ENCODE measurements at regions not wholly inside any gene's neighbourhood (a gene's known extent, or its start where the extent isn't known, plus 50 kb on each side); places are given as distances from the start of the nearest gene placed in this dataset.
"Not testable (repeated sequence)": the region's sequence is repeated elsewhere in the genome, so short reads cannot be mapped to it uniquely, and the experiment has no call there.

GRCh38 chr15:32342772-32343199 lies 60.3 kb downstream of the GOLGA8K start:
- H3K4me3 ChIP-seq; intact Hi-C loops (cut with DNase I, micrococcal nuclease); H3K4me1 ChIP-seq (ENCODE audit: low read depth); H3K36me3 ChIP-seq (ENCODE audit: low read depth); H3K9me3 ChIP-seq: not testable (repeated sequence)
- ATAC-seq: peak; percentile 11
- peak in 1 of 3 donors; percentile 34 for DNase-seq

- intact Hi-C loops (cut with DNase I, micrococcal nuclease); DNase-seq; H3K36me3 ChIP-seq (ENCODE audit: low read depth); H3K9me3 ChIP-seq; H3K4me3 ChIP-seq; H3K4me1 ChIP-seq (ENCODE audit: low read depth): not testable (repeated sequence)
- peak; percentile 7 for ATAC-seq
Observed at GRCh38 chr15:32342268-32342667, 60.8 kb downstream of the GOLGA8K start.

- H3K4me3 ChIP-seq; H3K36me3 ChIP-seq (ENCODE audit: low read depth); H3K9me3 ChIP-seq; ATAC-seq; DNase-seq; H3K4me1 ChIP-seq (ENCODE audit: low read depth); intact Hi-C loops (cut with DNase I, micrococcal nuclease): not testable (repeated sequence)
Observed at GRCh38 chr15:32341530-32341929, 61.6 kb downstream of the GOLGA8K start.

- DNase-seq; H3K9me3 ChIP-seq; H3K4me3 ChIP-seq; intact Hi-C loops (cut with DNase I, micrococcal nuclease); H3K36me3 ChIP-seq (ENCODE audit: low read depth); H3K4me1 ChIP-seq (ENCODE audit: low read depth); ATAC-seq: not testable (repeated sequence)
Observed at GRCh38 chr15:32336804-32337203, 66.3 kb downstream of the GOLGA8K start.

GRCh38 chr15:32323353-32323752 lies 79.7 kb downstream of the GOLGA8K start:
- intact Hi-C loops (cut with DNase I, micrococcal nuclease); DNase-seq: not testable (repeated sequence)

GRCh38 chr15:32319247-32319646 lies 83.8 kb downstream of the GOLGA8K start:
- intact Hi-C loops (cut with DNase I, micrococcal nuclease); H3K36me3 ChIP-seq (ENCODE audit: low read depth); ATAC-seq; H3K4me1 ChIP-seq (ENCODE audit: low read depth); H3K4me3 ChIP-seq; H3K9me3 ChIP-seq; DNase-seq: not testable (repeated sequence)

More at GRCh38 chr15:32323353-32323752, 79.7 kb downstream of the GOLGA8K start:
- not testable (repeated sequence) for H3K4me3 ChIP-seq; H3K9me3 ChIP-seq; ATAC-seq; H3K4me1 ChIP-seq (ENCODE audit: low read depth); H3K36me3 ChIP-seq (ENCODE audit: low read depth)

- H3K4me3 ChIP-seq; intact Hi-C loops (cut with DNase I, micrococcal nuclease); H3K9me3 ChIP-seq; ATAC-seq; DNase-seq; H3K4me1 ChIP-seq (ENCODE audit: low read depth); H3K36me3 ChIP-seq (ENCODE audit: low read depth): not testable (repeated sequence)
Observed at GRCh38 chr15:32316482-32316881, 86.6 kb downstream of the GOLGA8K start.

- DNase-seq; H3K4me3 ChIP-seq; ATAC-seq; H3K4me1 ChIP-seq (ENCODE audit: low read depth); H3K36me3 ChIP-seq (ENCODE audit: low read depth); intact Hi-C loops (cut with DNase I, micrococcal nuclease); H3K9me3 ChIP-seq: not testable (repeated sequence)
Observed at GRCh38 chr15:32315079-32315939, 87.8 kb downstream of the GOLGA8K start.

GRCh38 chr15:32313446-32314209 lies 89.5 kb downstream of the GOLGA8K start:
- intact Hi-C loops (cut with DNase I, micrococcal nuclease); H3K4me1 ChIP-seq (ENCODE audit: low read depth); H3K4me3 ChIP-seq; H3K36me3 ChIP-seq (ENCODE audit: low read depth); DNase-seq; H3K9me3 ChIP-seq; ATAC-seq: not testable (repeated sequence)

GRCh38 chr15:32312721-32313120 lies 90.4 kb downstream of the GOLGA8K start:
- ATAC-seq: not testable (repeated sequence)

GRCh38 chr15:32307592-32307991 lies 95.5 kb downstream of the GOLGA8K start:
- ATAC-seq; H3K36me3 ChIP-seq (ENCODE audit: low read depth); intact Hi-C loops (cut with DNase I, micrococcal nuclease); DNase-seq; H3K4me3 ChIP-seq; H3K9me3 ChIP-seq; H3K4me1 ChIP-seq (ENCODE audit: low read depth): not testable (repeated sequence)

More at GRCh38 chr15:32312721-32313120, 90.4 kb downstream of the GOLGA8K start:
- H3K4me1 ChIP-seq (ENCODE audit: low read depth); H3K36me3 ChIP-seq (ENCODE audit: low read depth); H3K4me3 ChIP-seq; DNase-seq; intact Hi-C loops (cut with DNase I, micrococcal nuclease); H3K9me3 ChIP-seq: not testable (repeated sequence)

- H3K36me3 ChIP-seq (ENCODE audit: low read depth); intact Hi-C loops (cut with DNase I, micrococcal nuclease); H3K9me3 ChIP-seq; H3K4me3 ChIP-seq; H3K4me1 ChIP-seq (ENCODE audit: low read depth); DNase-seq: not testable (repeated sequence)
- peak; percentile 84 for ATAC-seq
Observed at GRCh38 chr15:32276200-32276830, 126.8 kb downstream of the GOLGA8K start.

GRCh38 chr15:32253958-32254357 lies 149.1 kb downstream of the GOLGA8K start:
- intact Hi-C loops (cut with DNase I, micrococcal nuclease); DNase-seq; ATAC-seq: not testable (repeated sequence)

GRCh38 chr15:32249207-32249606 lies 153.9 kb downstream of the GOLGA8K start:
- intact Hi-C loops (cut with DNase I, micrococcal nuclease); H3K9me3 ChIP-seq; DNase-seq; ATAC-seq; H3K36me3 ChIP-seq (ENCODE audit: low read depth); H3K4me3 ChIP-seq; H3K4me1 ChIP-seq (ENCODE audit: low read depth): not testable (repeated sequence)

More at GRCh38 chr15:32253958-32254357, 149.1 kb downstream of the GOLGA8K start:
- H3K9me3 ChIP-seq; H3K4me3 ChIP-seq; H3K4me1 ChIP-seq (ENCODE audit: low read depth); H3K36me3 ChIP-seq (ENCODE audit: low read depth): not testable (repeated sequence)

Measured in mucosa of descending colon (tissue), 3 donors.